Stimulated activated CD4-positive, alpha-beta T cell treated with anti-CD3 and anti-CD28 coated beads, TNF-alpha, amount 100 ng/mL, for 24 hours (primary cell): ENCODE measurements at regions not wholly inside any gene's neighbourhood (a gene's known extent, or its start where the extent isn't known, plus 50 kb on each side); places are given as distances from the start of the nearest gene placed in this dataset.

Experiments
- DNase-seq, 3 experiments: peaks; one replicate each; pipeline ENCODE4 v3.0.0-alpha.2; 2020; ENCODE audit warnings: low read depth in 3 of 3

DNA sequence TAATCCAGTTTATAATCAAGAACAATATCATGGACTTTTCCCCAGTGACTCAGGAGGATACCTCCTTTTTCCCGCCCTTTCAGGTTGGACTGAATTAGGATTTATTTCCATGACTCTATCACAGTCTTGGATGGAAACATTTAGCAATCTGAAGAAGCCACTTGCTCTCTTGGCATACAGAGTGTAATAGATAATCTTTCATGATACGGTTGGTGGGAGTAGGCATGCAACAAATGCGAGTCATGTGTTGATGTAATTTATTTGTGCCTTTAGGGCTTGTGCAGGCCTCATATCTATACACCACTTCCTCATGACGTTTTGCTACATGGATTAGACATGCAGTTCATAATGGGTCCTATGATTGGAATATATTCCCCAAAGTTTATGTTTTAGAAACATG is 54.2 kb upstream of the MCTP2 start:
- DNase-seq, result no peak

DNA sequence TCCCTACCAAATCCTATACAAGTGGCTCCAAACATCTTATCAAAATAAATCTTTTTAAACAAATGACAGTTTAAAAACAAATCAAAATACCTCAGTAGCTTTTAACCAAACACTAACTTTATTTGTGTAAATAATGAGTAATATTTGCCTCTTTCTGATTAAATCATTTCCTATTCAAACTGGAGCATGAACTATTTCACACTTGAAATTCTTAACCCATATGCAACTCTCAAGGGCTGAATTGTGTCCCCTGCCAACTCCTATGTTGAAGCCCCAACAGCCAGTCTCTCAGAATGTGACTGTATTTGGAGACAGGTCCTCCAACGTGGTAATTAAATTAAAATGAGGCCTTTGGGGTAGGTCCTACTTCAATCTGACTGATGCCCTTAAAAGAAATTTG is 55.9 kb upstream of the MCTP2 start:
- no peak for DNase-seq

DNA sequence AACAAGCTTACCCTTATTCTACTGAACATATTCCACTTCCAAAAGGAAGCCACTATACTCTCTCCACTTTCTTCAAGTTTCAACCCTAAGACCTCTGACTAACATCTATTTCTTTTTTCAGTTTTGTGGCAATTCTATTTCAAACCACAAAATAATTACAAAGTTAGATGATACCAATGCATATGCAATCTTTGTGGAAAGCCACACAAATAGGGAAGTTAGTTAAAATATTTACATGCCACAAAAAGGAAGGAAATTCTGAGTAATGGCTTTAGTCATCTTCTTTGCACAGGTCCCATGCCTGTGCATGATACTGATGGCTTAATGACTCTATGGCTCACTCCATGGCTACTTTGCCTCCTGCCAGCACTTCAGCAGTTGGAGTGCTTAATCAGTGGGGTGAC is 57.0 kb upstream of the MCTP2 start:
- DNase-seq, result peak in 1 of 3 experiments; percentile 5

GRCh38 chr15:94168250-94168649 is 63.1 kb upstream of the MCTP2 start:
- DNase-seq, result no peak

GRCh38 chr15:94164971-94165370 is 66.4 kb upstream of the MCTP2 start:
- no peak for DNase-seq

- peak; percentile 12 to 38 (median 34) for DNase-seq
Measured at GRCh38 chr15:94164202-94164807, 67.1 kb upstream of the MCTP2 start.

- DNase-seq, result no peak
Measured at GRCh38 chr15:94162939-94163338, 68.4 kb upstream of the MCTP2 start.

- no peak for DNase-seq
Measured at GRCh38 chr15:94154255-94154654, 77.1 kb upstream of the MCTP2 start.

DNA sequence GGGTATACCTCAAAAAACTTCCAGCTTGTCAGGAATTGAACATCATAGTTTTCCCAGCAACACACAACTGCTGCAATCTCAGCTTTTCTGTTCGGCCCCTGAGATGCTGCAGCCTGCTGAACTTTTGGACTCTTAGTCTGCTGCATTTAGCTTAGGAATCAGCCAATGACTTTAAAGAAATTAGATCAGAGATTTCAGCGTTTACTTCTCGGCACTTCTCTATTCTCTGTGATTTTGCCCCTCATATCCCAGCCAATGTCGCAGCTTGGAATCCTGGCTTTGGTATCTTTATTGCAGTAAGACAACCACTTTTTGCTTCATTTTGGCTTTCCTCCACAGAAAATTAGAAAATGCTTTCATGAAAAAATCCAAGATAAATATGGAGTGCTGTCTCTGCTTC is 86.3 kb upstream of the MCTP2 start:
- no peak for DNase-seq

DNA sequence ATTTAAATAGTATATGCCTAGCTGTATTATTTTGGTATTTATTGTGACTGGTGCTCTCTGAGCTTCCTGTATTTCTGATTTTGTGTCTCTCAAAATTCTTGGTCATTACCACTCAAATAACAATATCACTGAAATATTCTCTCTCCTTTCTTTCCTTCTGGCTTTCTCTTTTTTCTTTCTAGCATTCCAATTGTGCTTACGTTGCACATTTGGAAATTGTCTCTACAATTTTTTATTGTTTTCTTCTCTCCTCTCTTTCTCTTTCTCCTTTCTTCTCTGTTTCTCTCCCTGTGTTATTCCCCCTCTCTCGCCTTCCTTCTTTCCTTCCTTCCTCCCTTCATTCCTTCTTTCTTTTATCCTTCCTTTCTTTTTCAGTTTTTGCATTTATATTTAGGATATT is 89.6 kb upstream of the MCTP2 start:
- no peak for DNase-seq

DNA sequence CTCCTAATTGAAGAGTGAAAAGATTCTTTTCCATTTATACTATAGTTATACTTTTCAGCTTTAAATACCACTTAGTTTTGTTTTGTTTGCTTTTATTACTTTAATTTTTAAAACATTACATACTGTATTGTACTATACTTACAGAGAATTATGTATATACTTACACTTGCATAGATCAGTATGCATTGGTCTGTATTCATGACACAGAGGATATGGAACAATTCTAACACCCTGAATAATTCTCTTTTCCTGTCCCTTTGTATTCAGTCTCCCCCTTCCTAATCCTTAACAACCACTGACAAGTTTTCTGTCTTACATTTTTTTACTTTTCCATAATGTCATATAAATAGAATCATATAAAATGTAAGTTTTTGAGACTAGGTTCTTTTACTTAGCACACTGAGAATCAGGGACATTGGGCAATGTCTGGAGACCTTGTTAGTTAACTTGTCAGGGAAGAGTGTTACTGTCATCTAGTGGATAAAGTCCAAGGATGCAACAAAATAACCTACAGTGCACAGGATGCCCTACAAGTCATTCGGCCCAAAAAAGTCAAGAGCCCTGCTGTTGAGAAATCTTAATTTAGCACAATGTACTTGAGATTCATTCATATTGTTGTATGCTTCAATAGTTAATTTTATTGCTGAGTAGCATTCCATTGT is 95.7 kb upstream of the MCTP2 start:
- DNase-seq, result no peak

GRCh38 chr15:94131875-94132274 is 99.5 kb upstream of the MCTP2 start:
- DNase-seq, result no peak

GRCh38 chr15:94130504-94130903 is 100.9 kb upstream of the MCTP2 start:
- DNase-seq, result no peak

GRCh38 chr15:94127006-94127405 is 104.4 kb upstream of the MCTP2 start:
- DNase-seq, result no peak

- DNase-seq, result no peak
Measured at GRCh38 chr15:94125698-94126097, 105.7 kb upstream of the MCTP2 start.

GRCh38 chr15:94125156-94125555 is 106.2 kb upstream of the MCTP2 start:
- DNase-seq, result no peak

DNA sequence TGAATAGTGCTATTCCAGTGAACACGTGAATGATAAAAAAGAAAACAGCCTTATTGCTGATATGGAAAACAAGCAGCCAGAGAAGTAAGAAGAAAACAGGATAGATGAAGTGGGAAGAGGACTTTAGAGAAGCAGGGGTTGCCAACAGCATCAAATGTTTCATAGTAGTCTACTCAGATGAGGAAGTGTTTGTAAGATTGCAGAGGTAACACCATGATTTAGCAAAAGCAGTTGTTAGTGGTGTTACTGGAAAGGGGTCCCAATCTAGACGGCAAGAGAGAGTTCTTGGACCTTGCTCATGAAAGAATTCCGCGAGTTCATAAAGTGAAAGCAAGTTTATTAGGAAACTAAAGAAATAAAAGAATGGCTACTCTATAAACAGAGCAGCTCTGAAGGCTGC is 108.8 kb upstream of the MCTP2 start:
- DNase-seq, result no peak

GRCh38 chr15:94119923-94120775 is 111.2 kb upstream of the MCTP2 start:
- DNase-seq, result peak in 1 of 3 experiments; percentile 14

DNA sequence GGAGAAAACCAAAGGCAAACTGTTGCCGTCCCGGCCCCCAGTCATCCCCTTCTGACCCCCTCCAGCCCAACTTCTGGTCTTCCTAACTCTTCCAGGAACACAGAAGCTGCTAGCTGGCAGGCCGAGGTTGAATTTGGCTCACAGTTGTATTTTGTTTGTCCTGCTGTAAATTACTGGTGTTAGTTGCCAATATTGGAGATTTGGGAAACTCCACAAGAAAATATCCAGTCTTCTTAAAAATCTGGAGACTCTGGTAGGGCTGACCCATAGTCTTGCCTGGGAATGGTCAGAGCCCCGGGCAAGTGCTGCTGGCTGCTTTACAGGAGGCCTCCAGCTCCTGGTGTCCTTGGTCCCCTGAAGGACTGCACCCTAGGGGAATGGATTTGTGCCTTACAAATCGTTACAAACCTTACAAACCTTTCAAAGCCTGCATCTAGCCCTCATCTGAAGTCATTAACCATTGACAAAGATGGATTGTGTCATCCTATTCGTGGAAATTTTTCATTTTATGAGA is 112.0 kb upstream of the MCTP2 start:
- DNase-seq, result no peak

DNA sequence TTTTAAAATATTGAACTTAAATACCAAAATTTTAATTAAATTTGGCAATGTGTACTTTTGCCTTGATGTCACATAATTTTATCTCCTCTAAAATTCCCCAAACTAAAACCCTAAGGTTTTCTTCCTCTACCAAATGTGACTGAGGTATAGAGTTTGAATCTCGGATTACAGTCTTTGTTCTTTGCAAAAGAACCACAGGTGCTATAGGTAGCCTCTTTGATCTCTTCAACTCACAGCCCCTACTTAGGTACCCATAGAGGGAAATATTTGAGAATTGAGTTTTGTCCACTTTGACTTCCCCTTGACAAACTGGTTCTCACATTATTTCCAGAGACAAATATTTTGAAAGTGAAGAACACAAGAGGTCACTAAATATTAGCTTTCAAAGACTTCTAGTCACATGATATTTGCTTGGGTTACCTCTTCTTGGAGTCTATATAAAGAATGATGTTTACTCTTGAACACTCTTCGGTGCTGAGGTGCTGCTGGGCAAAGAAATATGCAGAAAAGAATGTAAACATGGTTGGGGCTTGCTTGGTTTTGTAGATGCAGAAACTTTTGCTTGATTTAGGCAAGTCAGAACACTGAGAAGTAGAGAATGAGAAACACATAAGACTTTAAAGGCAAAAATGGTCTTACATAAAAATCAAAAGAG is 120.8 kb upstream of the MCTP2 start:
- DNase-seq, result no peak

DNA sequence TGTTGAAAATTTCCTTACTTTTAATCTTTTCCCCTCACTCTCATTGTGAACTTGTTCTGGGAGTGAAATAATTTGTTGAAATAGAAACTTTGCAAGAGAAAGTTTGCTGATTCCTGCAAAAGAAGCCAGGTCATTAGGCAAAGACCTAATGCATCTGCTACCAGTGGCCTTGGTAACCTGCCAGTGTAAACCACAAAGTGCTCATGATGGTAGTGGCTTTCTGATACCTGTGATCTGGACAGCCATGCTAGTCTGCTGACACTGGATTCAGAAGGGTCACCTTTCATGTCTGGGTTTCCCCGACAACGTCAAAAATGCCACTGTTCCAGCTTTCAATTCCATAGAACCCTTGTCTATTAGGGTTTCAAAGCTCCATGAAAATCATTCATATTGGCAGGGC is 123.7 kb upstream of the MCTP2 start:
- no peak for DNase-seq

DNA sequence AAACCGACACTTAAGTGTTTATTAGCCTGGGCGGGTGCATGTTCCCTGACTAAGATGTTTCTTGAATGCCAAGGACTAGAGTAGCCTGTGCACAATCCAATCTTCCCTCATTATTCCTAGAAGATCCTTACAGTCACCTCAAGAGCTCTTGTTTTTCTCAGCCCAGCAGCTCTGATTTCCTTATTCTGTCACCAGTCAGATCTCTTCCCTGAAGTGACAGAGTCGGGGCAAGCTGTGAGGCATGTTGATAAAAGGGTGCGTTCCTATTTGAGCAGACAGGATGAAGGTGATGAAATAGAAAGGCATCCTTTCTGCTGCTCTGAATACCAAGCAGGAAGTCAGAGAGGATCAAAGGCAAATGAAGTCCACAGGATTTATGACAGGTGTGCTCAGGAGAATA is 125.6 kb upstream of the MCTP2 start:
- no peak for DNase-seq
